ENCODE measurements at regions not wholly inside any gene's neighbourhood (a gene's known extent, or its start where the extent isn't known, plus 50 kb on each side); places are given as distances from the start of the nearest gene placed in this dataset.
A peak's percentile ranks its signal among the peaks of the same experiment; 100 is the strongest.

DNA sequence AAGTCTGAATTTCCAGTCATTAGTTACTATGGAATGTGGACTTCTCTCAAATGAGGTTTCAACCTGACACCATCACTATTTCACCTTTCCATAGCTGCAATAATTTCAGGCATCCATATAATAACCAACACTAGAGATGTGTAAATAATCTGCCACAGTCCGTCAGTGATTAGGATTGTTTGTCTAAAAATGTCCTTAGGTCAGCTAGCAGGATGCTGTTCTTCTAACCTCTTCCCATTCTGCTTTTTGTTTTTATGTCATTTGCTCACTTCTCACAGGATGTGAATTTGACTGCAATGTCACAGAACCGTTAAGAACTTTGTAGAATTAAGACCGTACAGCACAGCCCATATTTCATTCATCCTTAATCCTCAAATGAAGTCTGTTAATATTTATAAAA lies 166.4 kb upstream of the RASA1 start:
- no peak for DNase-seq (ENCODE audit: low read depth in 2 of 2, low spot score in 1 of 2)

DNA sequence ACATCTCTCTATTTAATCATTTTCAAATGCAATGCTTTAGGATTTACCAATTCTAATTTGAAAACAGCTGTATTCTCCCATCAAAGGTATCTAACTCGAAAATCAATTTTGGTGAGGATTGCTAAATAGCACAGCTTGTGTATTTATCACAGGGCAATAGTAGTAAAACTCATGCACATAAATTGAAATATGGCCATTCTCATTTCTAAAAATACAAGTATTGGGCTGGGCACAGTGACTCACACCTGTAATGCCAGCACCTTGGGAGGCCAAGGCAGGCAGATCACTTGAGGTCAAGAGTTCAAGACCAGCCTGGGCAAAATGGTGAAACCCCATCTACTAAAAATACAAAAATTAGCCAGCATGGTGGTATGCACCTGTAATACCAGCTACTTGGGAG lies 164.8 kb upstream of the RASA1 start:
- no peak for DNase-seq (ENCODE audit: low read depth in 2 of 2, low spot score in 1 of 2)

DNA sequence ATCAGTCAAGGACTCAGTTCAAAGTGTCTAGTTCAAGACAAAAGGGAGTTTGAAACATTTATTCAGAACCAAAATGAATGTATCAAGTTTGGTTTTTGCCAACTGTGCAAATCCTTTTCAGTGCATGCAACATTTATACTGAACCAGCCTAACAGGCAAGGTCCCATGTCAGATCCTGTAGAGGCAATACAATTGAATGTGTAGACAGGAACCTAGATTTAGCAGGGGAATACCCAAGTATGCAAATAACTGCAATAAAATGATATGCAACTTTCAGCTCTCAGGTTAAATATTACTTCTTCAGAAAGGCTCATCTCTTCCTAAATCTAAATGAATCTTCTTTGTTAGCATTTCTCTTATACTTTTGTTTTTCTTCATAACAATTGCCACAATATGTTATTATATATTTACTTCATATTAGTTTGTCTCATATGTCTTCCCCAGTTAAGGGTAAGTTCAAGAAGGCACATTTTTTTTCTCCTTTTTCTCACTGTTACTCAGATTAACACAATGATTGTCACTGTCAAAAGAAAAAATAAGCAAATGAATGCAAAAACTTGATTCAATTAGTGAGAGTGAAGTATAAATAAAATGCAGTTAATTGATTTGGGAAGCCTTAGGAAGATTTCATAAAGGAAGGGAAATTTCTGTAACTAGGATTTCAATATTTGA lies 163.9 kb upstream of the RASA1 start:
- no peak for DNase-seq (ENCODE audit: low read depth in 2 of 2, low spot score in 1 of 2)

DNA sequence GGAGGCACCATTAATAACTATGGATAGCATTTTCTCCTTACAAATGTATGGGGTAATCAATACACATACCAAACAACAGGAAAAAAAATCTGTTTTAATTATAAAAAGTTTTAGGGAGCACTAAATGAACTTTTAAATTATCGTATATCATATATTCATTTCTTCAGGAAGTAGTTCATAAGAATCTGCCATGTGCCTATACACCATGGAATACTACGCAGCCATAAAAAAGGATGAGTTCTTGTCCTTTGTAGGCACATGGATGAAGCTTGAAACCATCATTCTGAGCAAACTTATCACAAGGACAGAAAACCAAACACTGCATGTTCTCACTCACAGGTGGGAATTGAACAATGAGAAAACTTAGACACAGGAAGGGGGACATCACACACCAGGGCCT lies 162.1 kb upstream of the RASA1 start:
- no peak for DNase-seq (ENCODE audit: low read depth in 2 of 2, low spot score in 1 of 2)

DNA sequence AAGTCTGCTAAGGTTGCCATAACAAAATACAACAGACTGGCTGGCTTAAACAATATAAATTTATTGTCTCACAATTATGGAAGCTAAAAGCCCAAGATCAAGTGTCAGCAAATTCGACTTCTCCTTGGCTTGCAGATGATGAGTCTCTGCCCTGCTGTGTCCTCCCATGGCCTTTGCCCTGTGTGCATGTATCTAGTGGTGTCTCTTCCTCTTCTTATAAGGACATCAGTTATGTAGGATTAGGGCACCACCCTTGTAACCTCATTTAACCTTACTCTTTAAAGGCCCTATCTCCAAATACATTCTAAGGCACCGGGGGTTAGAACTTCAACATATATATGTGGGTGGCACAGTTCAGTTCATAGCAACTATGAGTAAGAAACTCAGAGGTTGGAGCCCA lies 157.9 kb upstream of the RASA1 start:
- no peak for DNase-seq (ENCODE audit: low read depth in 2 of 2, low spot score in 1 of 2)

DNA sequence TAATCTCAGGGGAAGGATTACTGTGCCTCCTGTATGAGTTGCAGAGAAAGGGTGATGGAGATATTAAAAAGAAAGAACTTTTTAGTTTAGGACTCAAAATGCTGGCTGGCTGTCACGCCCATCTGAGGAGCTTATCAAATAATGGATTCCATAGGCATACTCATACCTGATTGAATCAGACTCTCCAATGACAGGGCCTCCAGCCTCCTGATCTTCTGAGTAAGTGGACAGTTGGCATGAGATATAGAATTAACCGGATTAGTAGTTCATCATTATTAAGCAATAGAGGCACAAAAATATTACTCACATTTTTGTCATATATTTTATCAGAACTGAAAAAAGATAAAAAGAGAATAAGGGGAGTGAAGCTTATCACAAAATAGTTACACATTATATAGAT lies 157.0 kb upstream of the RASA1 start:
- no peak for DNase-seq (ENCODE audit: low read depth in 2 of 2, low spot score in 1 of 2)

DNA sequence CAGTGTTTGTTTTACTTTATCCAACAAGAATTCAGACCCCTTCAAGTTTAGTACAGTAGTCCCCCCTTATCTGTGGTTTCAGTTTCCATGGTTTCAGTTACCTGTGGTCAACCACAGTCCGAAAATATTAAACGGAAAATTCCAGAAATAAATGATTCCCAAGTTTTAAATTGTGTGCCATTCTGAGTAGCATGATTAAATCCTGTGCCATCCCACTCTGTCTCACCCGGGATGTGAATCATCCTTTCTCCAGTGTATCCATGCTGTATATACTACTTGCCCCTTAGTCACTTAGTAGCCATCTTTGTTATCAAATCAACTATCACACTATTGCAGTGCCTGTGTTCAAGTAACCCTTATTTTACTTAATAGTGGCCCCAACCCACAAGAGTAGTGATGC lies 153.8 kb upstream of the RASA1 start:
- no peak for DNase-seq (ENCODE audit: low read depth in 2 of 2, low spot score in 1 of 2)

DNA sequence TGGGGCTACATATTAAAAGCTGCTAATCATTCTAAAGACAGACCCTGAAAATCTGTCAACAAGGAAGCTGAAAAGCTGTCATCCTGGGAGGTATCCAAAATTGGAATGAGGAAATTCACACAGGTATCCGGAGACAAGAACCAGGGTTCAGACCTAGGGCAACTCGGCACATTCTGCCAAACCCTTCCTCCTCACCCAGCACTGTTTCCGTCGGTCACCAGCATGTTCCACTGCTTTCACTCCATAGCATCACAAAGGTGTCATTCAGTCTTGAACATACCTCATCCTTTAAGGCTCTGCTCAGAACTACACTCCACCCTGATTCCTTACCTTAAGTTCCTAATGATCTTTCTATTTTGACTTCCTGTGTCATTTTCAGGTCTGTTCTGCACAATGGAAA lies 153.1 kb upstream of the RASA1 start:
- no peak for DNase-seq (ENCODE audit: low read depth in 2 of 2, low spot score in 1 of 2)

DNA sequence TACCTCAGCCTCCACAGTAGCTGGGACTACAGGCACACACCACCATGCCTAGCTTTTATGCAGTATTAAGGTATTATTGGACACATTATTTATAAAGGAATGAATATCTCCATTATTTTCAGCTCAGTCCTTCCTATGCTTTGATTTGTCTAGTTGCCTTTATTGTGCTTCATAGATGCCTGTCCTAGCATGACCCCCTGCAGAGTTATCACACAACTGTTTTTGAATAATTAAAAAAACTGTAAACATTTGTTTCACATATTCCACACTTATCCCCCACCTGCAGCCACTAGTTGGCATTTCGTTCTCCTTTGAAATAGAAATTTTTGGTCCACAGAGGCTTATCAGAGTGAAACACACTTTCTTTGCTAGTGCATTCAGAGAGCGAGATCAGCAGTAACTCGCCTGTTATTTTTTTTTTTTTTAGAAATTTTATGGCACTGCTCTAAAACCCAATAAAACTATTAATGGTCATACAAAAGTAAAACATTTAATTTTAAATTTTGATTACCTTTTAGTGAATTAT lies 151.8 kb upstream of the RASA1 start:
- no peak for DNase-seq (ENCODE audit: low read depth in 2 of 2, low spot score in 1 of 2)

DNA sequence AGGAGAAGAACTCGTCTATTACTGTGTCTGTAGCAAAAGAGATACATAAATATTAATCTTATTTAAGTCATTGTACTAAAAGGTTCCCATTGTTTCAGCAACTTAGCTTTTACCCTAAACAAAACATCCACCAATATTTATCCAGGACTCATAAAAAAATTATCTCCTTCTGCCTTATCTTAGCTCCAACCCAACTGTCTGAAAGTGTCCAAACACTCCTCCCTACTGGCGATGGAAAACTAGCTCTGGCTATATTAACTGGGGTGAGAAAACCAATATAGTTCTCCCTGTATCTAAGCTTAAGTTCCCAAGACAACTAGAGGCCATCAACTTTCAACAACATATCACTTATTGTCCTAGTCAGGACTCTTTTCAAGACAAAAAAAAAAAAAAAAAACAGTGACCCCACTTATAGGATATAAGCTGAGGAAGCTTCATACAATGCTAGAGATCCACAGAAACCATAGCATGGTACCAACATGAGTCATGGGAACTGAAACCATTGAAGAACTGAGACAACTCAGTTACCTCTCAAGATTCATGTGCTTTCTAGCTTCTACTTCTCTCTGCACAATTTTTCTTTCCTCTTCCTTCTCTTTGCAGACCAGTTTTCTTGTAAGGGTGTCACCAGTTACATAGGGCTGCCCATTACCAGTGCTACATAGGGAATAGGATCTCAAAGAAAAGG lies 150.7 kb upstream of the RASA1 start:
- DNase-seq (ENCODE audit: low read depth in 2 of 2, low spot score in 1 of 2), result no peak

DNA sequence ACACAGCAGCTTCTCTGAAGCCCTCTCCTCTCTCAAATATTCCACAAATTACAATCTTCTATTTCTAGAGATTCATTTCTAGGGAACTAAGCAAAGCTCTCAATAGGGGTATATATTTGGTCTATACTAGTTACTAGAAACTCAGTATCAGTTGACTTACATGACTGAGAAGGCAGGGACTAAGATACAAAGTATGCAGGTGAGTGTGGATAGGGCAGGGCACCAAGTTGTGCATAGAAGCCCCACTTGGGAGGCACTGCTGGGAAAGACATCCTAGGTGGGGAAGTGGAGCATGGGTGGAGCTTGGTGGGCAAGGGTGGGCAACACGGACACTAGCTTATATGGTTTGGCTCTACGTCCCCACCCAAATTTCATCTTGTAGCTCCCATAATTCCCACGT lies 148.1 kb upstream of the RASA1 start:
- DNase-seq (ENCODE audit: low read depth in 2 of 2, low spot score in 1 of 2), result no peak

DNA sequence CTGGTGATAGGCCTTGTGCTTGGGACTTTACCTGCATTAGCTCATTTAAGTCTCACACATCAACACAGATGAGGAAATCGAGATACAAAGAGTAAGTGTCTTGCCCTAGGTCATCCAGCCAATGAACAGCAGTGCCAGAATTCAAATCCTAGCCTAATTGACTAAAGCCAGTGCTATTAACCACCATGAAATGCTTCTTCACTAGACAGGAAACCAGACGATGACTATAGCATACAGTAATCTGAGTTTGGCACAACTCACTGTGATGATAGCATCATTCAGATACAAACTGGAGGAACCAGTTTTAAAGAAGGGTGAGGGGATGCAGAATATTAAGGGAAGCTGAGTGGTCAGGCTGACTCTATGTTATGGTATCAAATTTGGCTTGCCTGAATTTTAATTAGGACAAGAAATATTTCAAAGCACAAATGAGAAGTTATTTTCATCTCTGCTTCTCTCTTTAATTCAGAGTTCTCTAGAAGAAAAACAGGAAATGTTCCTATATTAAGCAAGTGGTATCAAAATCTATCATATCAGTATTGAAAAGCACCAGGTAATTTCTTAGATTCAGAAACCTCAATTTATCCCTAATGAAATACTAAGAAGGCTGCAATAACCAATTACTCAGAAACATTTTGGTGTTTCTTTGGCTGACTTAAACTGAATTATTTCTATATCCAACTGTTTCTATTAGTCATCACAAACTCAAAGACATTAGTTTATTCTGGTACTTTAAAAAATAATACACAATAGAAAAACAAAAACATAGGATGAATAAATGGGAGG lies 147.0 kb upstream of the RASA1 start:
- no peak for DNase-seq (ENCODE audit: low read depth in 2 of 2, low spot score in 1 of 2)

DNA sequence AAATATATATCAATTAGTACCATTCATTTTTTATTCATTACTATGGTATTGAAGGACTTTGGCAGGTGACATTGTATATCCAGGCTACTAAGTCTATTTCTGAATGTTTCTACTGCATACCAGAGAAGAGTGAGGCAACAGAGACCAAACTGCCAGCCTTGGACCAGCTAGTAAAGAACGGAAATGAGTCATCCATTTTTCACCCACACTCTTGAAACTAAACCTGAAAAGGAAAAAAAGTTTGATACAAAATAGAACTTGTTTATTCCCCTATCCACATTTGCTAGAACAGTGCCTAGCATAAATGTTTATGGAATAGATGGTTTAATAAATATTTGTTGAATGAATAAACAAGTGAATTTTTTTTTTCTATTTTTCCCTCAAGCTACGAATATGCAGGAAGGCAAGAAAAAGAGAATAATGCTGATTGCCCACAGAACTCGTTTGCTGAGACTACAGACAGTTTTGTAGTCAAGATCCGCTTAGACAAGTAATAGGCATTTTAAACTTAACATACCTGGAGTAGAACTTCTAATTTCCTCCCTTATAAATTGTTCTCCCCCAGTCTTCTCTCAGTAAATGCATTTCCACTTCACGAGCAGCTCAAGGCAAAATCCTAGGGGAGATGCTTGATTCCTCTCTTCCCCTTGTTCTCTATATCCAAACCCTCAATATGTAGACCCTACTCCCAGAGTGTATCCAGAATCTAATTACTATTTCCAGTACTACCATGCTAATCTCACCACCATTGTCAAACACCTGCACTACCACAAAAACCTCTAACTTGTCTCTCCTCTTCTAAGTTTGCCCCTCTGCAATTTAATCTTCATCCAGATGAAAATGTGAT lies 146.2 kb upstream of the RASA1 start:
- DNase-seq (ENCODE audit: low read depth in 2 of 2, low spot score in 1 of 2), result peak in 1 of 2 donors; percentile 10

DNA sequence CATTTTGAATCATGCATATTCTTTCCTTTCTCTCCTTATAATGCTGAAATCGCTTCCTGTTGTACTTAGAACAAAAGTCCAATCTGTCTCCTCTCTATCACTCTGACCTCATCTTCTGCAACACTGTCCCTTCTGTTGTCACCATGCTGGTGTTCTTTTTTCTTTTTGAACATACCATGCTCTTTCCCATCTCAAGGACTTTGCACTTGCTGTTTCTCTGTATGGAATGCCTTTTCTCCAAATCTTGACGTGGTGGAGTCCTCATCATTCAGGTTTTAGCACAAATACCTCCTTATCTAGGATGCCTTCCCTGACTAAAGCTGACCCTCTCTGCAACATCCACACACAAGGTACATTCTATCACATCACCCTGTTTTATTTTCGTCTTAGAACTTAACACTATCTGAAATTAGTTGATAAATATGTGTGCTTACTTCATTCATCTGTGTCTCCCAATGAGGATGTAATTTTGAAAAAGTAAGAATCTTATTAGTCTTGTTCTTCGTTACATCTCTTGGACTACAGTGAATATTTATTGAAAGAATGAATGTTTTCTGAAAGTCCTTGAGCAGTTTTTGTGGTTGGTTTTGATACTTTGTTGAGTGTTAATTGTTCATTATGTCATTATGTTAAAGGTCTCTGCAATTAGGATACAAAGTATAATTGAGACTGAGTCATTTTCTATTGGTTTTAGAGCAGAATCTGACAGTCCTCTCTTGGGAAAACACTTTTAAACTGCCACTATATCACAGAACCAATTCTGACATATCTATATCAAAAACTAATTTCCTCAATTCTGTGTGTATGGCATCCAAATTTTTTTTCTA lies 145.3 kb upstream of the RASA1 start:
- no peak for DNase-seq (ENCODE audit: low read depth in 2 of 2, low spot score in 1 of 2)

DNA sequence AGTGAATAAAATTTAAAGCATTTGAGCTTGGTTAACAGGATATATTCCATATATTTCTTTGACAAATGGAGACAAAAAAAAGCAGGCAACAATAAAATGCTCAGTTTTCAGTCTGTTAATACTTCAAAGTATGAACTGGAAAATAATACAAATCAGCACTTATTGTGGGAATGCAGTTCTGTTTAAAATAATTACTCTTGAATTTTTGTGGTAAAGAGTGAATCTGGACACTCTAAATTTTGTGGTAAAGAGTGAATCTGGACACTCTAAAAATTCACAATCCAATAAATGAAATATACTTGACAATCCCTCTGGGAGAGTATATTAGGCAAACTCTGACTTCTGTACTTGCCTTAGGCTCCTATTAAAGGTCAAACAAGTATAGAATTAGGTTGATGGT lies 141.9 kb upstream of the RASA1 start:
- DNase-seq (ENCODE audit: low read depth in 2 of 2, low spot score in 1 of 2), result no peak

DNA sequence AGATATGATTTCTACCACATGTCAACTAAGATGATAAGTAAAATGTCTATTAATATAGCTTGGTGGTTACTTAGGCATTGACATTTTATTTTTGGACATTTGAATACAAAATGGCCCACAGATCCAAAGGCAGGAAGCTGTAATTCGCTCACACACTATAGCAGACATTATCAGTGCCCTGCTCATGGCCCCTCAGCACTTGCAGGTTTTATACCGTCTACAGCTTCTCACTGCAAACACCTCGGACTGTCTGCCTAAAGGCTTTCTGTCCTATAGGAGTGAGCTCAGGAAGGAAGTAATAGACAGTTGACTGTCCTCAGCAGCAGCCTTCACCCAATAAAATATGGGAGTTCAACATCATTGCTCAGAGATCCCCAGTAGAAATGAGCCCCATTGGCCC lies 140.8 kb upstream of the RASA1 start:
- no peak for DNase-seq (ENCODE audit: low read depth in 2 of 2, low spot score in 1 of 2)

DNA sequence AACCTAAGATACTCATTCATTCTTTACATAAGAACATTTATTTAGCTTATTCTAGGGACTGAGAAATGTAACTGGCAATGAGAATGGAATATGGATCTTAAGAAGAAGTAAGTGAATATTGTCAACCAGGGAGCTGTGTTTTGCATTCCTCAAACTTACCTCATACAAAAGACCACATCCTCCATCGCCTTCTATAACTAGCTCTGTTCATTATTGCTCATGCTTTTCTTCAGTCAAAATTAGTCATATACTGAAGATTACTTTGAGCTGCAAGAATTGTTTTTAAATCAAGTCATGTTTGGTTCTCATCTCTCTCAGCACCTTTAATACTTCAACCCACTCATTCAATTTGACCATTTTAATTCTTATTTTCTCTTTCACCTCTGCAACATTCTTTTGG lies 140.3 kb upstream of the RASA1 start:
- no peak for DNase-seq (ENCODE audit: low read depth in 2 of 2, low spot score in 1 of 2)

DNA sequence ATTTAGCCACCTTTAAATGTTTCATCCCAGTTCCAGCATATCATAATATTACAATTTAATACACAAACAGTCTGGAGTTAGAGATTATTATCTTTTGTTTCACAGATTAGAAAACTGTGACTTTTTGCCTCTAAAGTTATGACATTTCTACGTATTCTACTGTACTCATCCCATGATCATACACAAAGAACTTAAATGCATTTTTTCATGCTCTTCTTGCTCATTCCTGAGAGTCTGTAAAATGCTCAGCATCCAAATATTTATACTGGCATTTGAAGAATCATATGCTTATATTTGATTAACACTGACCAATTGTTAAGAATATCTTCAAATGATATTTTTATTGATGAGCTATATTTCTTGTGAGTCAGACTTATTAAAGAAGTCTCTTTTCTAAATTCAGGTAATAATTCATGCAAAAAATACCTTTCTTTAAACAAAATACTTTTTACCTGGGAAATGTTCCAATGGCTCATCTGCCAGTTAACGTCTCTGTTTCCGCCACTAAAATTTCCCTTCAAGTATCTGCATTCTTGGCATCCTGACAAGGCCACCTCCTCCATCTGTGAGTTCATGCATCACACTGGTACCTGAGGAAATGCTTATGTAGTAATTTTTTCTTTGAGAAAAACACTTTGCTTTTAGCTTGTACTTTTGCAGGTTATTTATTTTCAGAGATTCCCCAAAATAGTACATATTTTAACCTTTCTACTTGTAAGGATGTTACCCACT lies 139.6 kb upstream of the RASA1 start:
- DNase-seq (ENCODE audit: low read depth in 2 of 2, low spot score in 1 of 2), result no peak

DNA sequence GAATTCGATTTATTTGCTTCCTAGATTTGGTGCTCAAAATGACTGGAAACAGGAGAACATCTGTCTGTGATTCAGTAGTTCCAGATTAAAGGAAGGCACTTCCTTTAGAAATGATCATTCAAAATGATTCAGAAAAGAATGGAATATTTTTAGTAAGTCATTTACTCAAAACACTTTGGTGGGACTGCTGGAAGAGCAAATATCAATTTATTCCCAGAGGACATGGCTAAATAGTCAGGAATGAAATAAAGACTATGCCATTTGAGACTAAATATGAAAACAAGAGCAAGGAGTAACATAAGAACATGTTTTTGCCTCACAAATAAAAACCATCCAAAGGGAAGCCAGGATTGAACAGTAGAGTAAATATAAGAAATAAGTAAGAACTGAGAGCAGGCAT lies 138.6 kb upstream of the RASA1 start:
- DNase-seq (ENCODE audit: low read depth in 2 of 2, low spot score in 1 of 2), result no peak

DNA sequence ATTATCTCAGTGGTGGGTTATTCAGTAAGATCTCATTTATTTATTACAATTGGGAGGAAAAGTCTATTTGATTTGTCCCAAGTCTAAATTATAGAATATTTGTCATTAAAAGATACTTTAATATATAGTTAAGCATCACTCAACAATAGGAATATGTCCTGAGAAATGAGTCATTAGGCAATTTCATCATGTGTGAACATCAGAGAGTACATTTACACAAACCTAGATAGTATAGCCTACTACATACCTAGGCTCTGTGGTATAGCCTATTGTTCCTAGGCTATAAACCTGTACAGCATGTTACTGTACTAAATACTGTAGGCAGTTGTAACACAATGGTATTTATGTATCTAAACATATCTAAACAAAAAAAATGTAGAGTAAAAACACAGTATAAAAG lies 135.0 kb upstream of the RASA1 start:
- no peak for DNase-seq (ENCODE audit: low read depth in 2 of 2, low spot score in 1 of 2)

Data from stimulated activated CD8-positive, alpha-beta memory T cell treated with anti-CD3 and anti-CD28 coated beads, Interleukin-4, amount 100 ng/mL, for 1 hour (primary cell).